ENCODE measurements at regions not wholly inside any gene's neighbourhood (a gene's known extent, or its start where the extent isn't known, plus 50 kb on each side); places are given as distances from the start of the nearest gene placed in this dataset.

DNA sequence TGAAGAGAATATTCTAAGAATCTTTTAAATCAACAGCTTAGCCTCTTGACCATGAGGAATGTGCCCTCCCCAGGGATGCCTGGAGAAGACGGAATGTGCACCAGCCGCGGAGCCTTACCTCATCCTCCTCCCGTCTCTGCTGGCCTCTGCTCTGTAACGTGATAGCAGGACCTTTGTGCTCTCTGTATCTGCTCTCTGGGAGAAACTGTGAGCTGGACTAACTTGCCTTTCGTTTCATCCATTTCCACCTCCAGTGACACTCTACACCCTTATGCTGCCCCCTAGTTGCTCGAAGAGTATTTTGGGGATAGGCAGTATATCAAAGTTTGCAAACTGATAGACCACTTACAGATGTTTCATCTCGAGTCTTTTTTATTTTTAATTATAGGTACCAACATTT, 141.4 kb downstream of the NPR3 start:
- TF ChIP-seq, protein P1, sequence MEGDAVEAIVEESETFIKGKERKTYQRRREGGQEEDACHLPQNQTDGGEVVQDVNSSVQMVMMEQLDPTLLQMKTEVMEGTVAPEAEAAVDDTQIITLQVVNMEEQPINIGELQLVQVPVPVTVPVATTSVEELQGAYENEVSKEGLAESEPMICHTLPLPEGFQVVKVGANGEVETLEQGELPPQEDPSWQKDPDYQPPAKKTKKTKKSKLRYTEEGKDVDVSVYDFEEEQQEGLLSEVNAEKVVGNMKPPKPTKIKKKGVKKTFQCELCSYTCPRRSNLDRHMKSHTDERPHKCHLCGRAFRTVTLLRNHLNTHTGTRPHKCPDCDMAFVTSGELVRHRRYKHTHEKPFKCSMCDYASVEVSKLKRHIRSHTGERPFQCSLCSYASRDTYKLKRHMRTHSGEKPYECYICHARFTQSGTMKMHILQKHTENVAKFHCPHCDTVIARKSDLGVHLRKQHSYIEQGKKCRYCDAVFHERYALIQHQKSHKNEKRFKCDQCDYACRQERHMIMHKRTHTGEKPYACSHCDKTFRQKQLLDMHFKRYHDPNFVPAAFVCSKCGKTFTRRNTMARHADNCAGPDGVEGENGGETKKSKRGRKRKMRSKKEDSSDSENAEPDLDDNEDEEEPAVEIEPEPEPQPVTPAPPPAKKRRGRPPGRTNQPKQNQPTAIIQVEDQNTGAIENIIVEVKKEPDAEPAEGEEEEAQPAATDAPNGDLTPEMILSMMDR (IDR thresholded peaks at IDR 0.05), result no peak

DNA sequence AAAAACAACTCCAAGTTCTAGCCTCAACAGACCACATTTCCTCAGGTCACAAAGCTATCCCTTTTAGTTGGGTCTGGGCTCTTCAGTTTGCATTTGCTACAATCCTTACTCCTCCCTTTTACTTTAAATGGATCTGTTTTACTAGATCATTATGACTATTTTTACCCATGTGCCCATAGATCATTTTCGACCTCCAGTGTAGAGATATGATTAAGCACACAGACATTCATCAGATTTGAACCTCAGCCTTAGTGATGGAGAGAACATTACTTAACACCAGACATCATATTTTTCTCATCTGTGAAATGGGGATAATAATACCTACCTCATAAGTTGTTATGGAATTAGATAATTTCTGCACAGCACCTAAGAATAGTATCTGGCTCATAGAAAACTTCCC, 141.9 kb downstream of the NPR3 start:
- TF ChIP-seq, protein P1 (IDR thresholded peaks at IDR 0.05), result no peak

DNA sequence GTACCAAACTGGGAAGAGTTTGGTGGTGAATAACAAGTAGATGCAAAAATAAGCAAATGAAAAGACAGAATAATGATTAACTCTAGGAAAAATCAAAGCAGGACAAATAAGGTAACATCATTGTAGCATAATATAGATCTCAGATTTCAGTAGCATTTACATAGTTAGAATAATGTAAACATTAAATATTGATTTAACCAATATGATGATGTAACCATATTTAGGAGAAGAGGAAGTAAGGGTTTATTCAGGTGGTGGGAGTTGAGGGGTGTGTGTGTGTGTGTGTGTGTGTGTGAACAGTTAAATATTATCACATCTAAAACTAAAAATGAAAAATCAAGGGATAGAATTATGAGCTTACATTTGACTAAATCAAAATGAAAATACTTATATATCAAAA, 143.4 kb downstream of the NPR3 start:
- TF ChIP-seq, protein P1 (IDR thresholded peaks at IDR 0.05), result no peak

DNA sequence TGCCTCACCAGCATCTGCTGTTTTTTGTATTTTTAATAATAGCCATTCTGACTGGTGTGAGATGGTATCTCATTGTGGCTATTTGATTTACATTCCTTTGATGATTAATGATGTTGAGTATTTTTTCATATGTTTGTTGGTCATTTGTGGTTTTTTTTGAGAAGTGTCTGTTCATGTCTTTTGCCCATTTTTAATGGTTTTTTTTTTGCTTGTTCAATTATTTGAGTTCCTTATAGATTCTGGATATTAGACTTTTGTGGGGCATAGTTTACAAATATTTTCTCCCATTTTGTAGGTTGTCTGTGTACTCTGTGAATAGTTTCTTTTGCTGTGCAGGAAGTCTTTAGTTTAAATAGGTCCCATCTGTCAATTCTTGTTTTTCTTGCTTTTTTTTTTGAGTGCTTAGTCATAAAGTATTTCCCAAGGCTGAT, 148.1 kb downstream of the NPR3 start:
- TF ChIP-seq, protein P1 (IDR thresholded peaks at IDR 0.05), result no peak

DNA sequence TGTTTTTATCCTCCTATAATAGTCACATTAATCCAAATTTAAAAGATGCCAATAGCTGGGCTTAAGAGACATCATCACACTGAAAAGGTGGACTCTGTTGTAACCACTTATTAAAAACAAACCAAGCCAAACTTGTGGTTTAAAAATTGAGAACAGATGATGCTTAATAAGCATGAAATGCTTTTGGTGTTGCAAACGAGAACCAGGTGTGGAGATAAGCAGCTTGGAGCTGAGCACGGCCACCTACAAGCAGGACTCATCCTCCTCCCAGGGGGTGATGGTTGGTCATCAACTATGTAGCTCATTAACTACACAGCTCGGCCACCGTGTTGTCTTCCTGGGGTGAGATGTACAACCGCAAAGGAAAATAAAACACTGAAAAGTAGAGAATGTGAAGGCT, 154.4 kb downstream of the NPR3 start:
- TF ChIP-seq, protein P1 (IDR thresholded peaks at IDR 0.05), result no peak

DNA sequence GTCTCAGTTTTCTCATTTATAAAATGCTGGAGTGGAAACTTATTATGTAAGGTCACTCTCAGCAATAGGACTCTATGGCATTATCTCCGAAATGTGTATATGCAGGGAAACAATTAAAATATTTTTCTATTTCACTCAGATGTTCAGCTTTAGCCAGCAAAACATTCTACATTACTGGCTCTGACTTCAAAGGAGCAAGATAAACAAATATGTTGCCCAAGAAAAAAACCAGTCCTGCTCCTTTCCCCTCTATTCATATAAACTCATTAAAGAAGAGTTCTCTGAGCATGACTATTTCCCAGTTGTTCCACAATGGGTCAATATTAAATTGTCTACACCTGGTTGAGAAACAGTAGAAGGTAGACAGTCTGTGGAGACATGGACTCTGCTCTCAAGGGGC, 155.0 kb downstream of the NPR3 start:
- TF ChIP-seq, protein P1 (IDR thresholded peaks at IDR 0.05), result no peak

DNA sequence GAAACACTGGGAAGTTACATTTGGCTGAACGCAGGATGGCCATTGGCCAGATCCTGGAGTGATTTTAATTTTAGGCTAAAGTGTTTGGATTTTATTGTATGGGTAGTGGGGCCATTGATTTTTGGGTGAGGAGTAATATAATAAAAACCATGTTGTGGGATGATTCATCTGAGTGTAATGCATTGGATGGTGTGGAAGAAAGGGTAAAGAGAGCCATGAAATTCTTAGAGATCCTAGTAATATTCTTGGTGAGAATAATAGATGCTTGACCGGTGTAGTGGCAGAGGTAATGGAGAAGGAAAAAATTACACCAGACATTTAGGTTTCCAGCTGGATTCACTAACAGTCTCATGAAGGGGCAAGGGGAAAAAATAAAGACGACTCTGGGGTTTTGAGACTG, 158.1 kb downstream of the NPR3 start:
- TF ChIP-seq, protein P1 (IDR thresholded peaks at IDR 0.05), result no peak

DNA sequence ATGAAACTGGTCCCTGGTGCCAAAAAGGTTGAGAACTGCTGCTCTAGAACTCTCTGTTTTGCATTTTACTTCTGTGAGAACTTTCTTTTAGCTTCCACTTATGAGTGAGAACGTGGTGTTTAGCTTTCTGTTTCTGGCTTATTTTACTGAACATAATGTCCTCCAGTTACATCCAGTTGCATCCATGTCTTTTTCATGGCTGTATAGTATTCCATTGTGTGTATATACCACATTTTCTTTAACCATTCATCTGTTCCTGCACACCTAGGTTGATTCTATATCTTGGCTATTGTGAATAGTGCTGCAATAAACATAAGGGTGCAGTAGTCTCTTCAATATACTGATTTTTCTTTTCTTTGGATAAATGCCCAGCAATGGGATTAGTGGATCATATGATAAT, 165.7 kb downstream of the NPR3 start:
- TF ChIP-seq, protein P1 (IDR thresholded peaks at IDR 0.05), result no peak
